Activated CD8-positive, alpha-beta memory T cell treated with anti-CD3 and anti-CD28 coated beads, Interleukin-2, amount 50 U/mL, for 24 hours (primary cell): ENCODE measurements at regions not wholly inside any gene's neighbourhood (a gene's known extent, or its start where the extent isn't known, plus 50 kb on each side); places are given as distances from the start of the nearest gene placed in this dataset.
"Not testable (repeated sequence)": the region's sequence is repeated elsewhere in the genome, so short reads cannot be mapped to it uniquely, and the experiment has no call there.

Experiments used
- DNase-seq: peaks from one replicate; pipeline ENCODE4 v3.0.0-alpha.2; 2020; ENCODE audit errors: extremely low read depth

- DNase-seq, result no peak
Measured at GRCh38 chr1:194073833-194074232, 887.4 kb upstream of the B3GALT2 start.

- DNase-seq, result no peak
Measured at GRCh38 chr1:194071205-194071604, 884.8 kb upstream of the B3GALT2 start.

GRCh38 chr1:194069831-194070218 lies 883.4 kb upstream of the B3GALT2 start:
- DNase-seq, result no peak

- DNase-seq, result no peak
Measured at GRCh38 chr1:194069168-194069830, 882.9 kb upstream of the B3GALT2 start.

GRCh38 chr1:194068446-194069167 lies 882.2 kb upstream of the B3GALT2 start:
- no peak for DNase-seq

GRCh38 chr1:194067772-194068171 lies 881.4 kb upstream of the B3GALT2 start:
- no peak for DNase-seq

GRCh38 chr1:194062962-194063361 lies 876.5 kb upstream of the B3GALT2 start:
- no peak for DNase-seq

- no peak for DNase-seq
Measured at GRCh38 chr1:194062526-194062925, 876.1 kb upstream of the B3GALT2 start.

GRCh38 chr1:194060481-194060880 lies 874.1 kb upstream of the B3GALT2 start:
- DNase-seq, result no peak

- DNase-seq, result not testable (repeated sequence)
Measured at GRCh38 chr1:194058268-194058667, 871.9 kb upstream of the B3GALT2 start.

GRCh38 chr1:194056169-194056568 lies 869.8 kb upstream of the B3GALT2 start:
- DNase-seq, result no peak

GRCh38 chr1:194055536-194055935 lies 869.1 kb upstream of the B3GALT2 start:
- no peak for DNase-seq

GRCh38 chr1:194052514-194053338 lies 866.3 kb upstream of the B3GALT2 start:
- DNase-seq, result no peak

GRCh38 chr1:194047921-194048320 lies 861.5 kb upstream of the B3GALT2 start:
- no peak for DNase-seq

GRCh38 chr1:194047206-194047605 lies 860.8 kb upstream of the B3GALT2 start:
- DNase-seq, result no peak

GRCh38 chr1:194045416-194045815 lies 859.0 kb upstream of the B3GALT2 start:
- no peak for DNase-seq

GRCh38 chr1:194044892-194045291 lies 858.5 kb upstream of the B3GALT2 start:
- no peak for DNase-seq

GRCh38 chr1:194043984-194044755 lies 857.8 kb upstream of the B3GALT2 start:
- DNase-seq, result no peak

GRCh38 chr1:194042736-194043135 lies 856.3 kb upstream of the B3GALT2 start:
- DNase-seq, result no peak

- DNase-seq, result no peak
Measured at GRCh38 chr1:194040496-194040895, 854.1 kb upstream of the B3GALT2 start.

- no peak for DNase-seq
Measured at GRCh38 chr1:194039578-194039977, 853.2 kb upstream of the B3GALT2 start.

- no peak for DNase-seq
Measured at GRCh38 chr1:194033646-194034045, 847.2 kb upstream of the B3GALT2 start.
